DOHH2 (cell line): ENCODE measurements at regions not wholly inside any gene's neighbourhood (a gene's known extent, or its start where the extent isn't known, plus 50 kb on each side); places are given as distances from the start of the nearest gene placed in this dataset.

Experiments used
- EZH2phosphoT487 ChIP-seq: fragments of 200-600 bp; sonication (generic); IDR thresholded peaks from 2 replicates; pipeline ENCODE4 v1.6.1; 2017; ENCODE audit warnings: borderline replicate concordance, mild to moderate bottlenecking, antibody characterized with exemption, low read length, moderate library complexity, mixed read lengths
- TF ChIP-seq, protein P1 (sequence below): fragments of 200-600 bp; sonication (generic); IDR thresholded peaks from one replicate; pipeline ENCODE4 v1.5.1; 2014; ENCODE audit warnings: antibody characterized with exemption, mild to moderate bottlenecking, low read depth, low read length; ENCODE audit not compliant: poor library complexity, severe bottlenecking

DNA sequence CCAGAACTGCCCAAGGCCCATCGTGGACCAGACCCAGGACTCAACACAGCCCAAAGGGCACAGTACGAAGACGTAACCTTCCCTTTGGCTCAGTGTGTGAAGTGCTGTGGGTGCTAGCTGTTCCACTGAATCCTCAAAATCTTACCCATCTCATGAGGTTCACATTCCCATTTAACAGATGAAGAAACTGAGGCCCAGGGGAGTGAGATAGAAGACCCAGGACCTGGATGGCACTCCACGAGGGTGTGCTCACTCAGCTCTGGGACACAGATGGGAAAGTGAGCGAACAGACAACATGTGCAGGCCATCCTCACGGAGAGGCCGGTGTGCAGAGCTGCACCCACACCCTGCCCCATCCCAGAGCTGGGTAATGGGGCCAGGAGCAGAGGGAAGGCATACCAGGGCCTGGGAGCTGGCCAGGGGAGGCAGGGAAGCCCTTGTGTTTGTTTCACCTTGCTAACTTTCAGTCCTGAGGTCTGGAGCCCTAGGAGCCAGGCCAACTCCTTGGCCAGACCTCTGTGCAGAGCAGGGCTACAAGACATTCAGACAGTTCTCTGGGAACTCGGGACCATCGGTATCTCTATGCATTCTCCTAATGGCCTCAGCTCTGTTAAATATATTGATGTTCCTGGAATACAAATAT is 100.3 kb upstream of the ZMIZ1 start:
- TF ChIP-seq, protein P1, sequence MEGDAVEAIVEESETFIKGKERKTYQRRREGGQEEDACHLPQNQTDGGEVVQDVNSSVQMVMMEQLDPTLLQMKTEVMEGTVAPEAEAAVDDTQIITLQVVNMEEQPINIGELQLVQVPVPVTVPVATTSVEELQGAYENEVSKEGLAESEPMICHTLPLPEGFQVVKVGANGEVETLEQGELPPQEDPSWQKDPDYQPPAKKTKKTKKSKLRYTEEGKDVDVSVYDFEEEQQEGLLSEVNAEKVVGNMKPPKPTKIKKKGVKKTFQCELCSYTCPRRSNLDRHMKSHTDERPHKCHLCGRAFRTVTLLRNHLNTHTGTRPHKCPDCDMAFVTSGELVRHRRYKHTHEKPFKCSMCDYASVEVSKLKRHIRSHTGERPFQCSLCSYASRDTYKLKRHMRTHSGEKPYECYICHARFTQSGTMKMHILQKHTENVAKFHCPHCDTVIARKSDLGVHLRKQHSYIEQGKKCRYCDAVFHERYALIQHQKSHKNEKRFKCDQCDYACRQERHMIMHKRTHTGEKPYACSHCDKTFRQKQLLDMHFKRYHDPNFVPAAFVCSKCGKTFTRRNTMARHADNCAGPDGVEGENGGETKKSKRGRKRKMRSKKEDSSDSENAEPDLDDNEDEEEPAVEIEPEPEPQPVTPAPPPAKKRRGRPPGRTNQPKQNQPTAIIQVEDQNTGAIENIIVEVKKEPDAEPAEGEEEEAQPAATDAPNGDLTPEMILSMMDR, result no peak
- no peak for TF ChIP-seq EZH2phosphoT487
